Astrocyte (in vitro differentiated cells and primary cell): ENCODE measurements at regions not wholly inside any gene's neighbourhood (a gene's known extent, or its start where the extent isn't known, plus 50 kb on each side); places are given as distances from the start of the nearest gene placed in this dataset.
"Not testable (repeated sequence)": the region's sequence is repeated elsewhere in the genome, so short reads cannot be mapped to it uniquely, and the experiment has no call there.

ENCODE experiments used
- DNase-seq: peaks from one replicate; pipeline ENCODE4 v3.0.0-alpha.2; 2010; ENCODE audit warnings: low read depth
- FAIRE-seq: peaks from 2 replicates; lab custom pipeline; 2011; peaks lifted over from hg19 to GRCh38; lab: Jason Lieb, UNC
- H2AFZ ChIP-seq: 2 replicates; pipeline ENCODE4 v1.6.0; 2012; ENCODE audit warnings: low read depth, low read length, inconsistent platforms
- H3K27ac ChIP-seq: 2 replicates; pipeline ENCODE4 v1.5.1; 2011; ENCODE audit warnings: low read depth, low read length, inconsistent platforms
- H3K27me3 ChIP-seq: 2 replicates; pipeline ENCODE4 v1.6.0; 2011; ENCODE audit warnings: low read length, inconsistent platforms; ENCODE audit not compliant: insufficient read depth
- H3K36me3 ChIP-seq: 2 replicates; pipeline ENCODE4 v1.5.1; 2011; ENCODE audit warnings: low read length, inconsistent platforms; ENCODE audit not compliant: insufficient read depth
- H3K4me1 ChIP-seq: 2 replicates; pipeline ENCODE4 v1.5.1; 2011; ENCODE audit warnings: low read length, inconsistent platforms; ENCODE audit not compliant: insufficient read depth
- H3K4me2 ChIP-seq: 2 replicates; pipeline ENCODE4 v1.6.0; 2012; ENCODE audit warnings: low read length, inconsistent platforms
- H3K4me3 ChIP-seq: 2 replicates; pipeline ENCODE4 v1.5.1; 2011; ENCODE audit warnings: low read depth, mild to moderate bottlenecking, low read length, inconsistent platforms; ENCODE audit not compliant: insufficient read depth
- H3K79me2 ChIP-seq: 2 replicates; pipeline ENCODE4 v1.6.0; 2012; ENCODE audit warnings: mild to moderate bottlenecking, low read length, inconsistent platforms; ENCODE audit not compliant: insufficient read depth
- H3K9ac ChIP-seq: 2 replicates; pipeline ENCODE4 v1.6.0; 2012; ENCODE audit warnings: mild to moderate bottlenecking, low read length, inconsistent platforms
- H3K9me3 ChIP-seq: 2 replicates; pipeline ENCODE4 v1.5.1; 2012; ENCODE audit warnings: low read depth, mild to moderate bottlenecking, low read length, inconsistent platforms; ENCODE audit not compliant: insufficient read depth
- H4K20me1 ChIP-seq: 2 replicates; pipeline ENCODE4 v1.6.0; 2012; ENCODE audit warnings: low read length, inconsistent platforms; ENCODE audit not compliant: insufficient read depth
- H3K27ac Mint-ChIP-seq: one replicate; pipeline ENCODE4 v1.8.0; 2021; ENCODE audit warnings: mild to moderate bottlenecking, mixed read lengths; ENCODE audit not compliant: unreplicated experiment
- H3K27me3 Mint-ChIP-seq: one replicate; pipeline ENCODE4 v1.8.0; 2021; ENCODE audit warnings: low read depth, mixed read lengths; ENCODE audit not compliant: unreplicated experiment
- H3K36me3 Mint-ChIP-seq: one replicate; pipeline ENCODE4 v1.8.0; 2021; ENCODE audit warnings: low read depth, mixed read lengths; ENCODE audit not compliant: unreplicated experiment
- H3K4me1 Mint-ChIP-seq: one replicate; pipeline ENCODE4 v1.8.0; 2021; ENCODE audit warnings: low read depth, mixed read lengths; ENCODE audit not compliant: unreplicated experiment
- H3K4me3 Mint-ChIP-seq: one replicate; pipeline ENCODE4 v1.8.0; 2021; ENCODE audit warnings: mild to moderate bottlenecking, moderate library complexity, mixed read lengths; ENCODE audit not compliant: unreplicated experiment
- H3K9me3 Mint-ChIP-seq: one replicate; pipeline ENCODE4 v1.8.0; 2021; ENCODE audit warnings: mild to moderate bottlenecking, mixed read lengths; ENCODE audit not compliant: unreplicated experiment
- CTCF ChIP-seq: IDR thresholded peaks from 2 replicates; pipeline ENCODE4 v1.5.1; 2011; ENCODE audit warnings: low read depth, mild to moderate bottlenecking, inconsistent platforms, low read length, moderate library complexity; ENCODE audit not compliant: insufficient read depth
- EZH2 ChIP-seq: IDR thresholded peaks from 2 replicates; pipeline ENCODE4 v1.6.1; 2012; ENCODE audit warnings: mild to moderate bottlenecking, low read length, inconsistent platforms; ENCODE audit not compliant: insufficient read depth

GRCh38 chr4:150023489-150023888, 54.8 kb upstream of the DCLK2 start:
- no peak for DNase-seq
- Histone ChIP-seq H4K20me1 (no peaks in the 10 kb centered on the region), H3K9me3 (peaks cover 7% of the 10 kb centered on the region), H3K9ac (no peak overlapping the region), H3K27ac (no peak overlapping the region), H2AFZ (no peak overlapping the region), H3K79me2 (no peaks in the 10 kb centered on the region), H3K4me3 (no peak overlapping the region), H3K4me2 (no peak overlapping the region), H3K36me3 (no peaks in the 10 kb centered on the region), H3K4me1 (no peaks in the 10 kb centered on the region), H3K27me3 (no peaks in the 10 kb centered on the region)
- H3K27ac Mint-ChIP-seq, result no peak overlapping the region
- peaks cover 17% of the 10 kb centered on the region for H3K9me3 Mint-ChIP-seq
- H3K27me3 Mint-ChIP-seq, result no peaks in the 10 kb centered on the region
- TF ChIP-seq EZH2 (no peak), CTCF (no peak)
- no peak overlapping the region for H3K4me3 Mint-ChIP-seq
- FAIRE-seq, result no peak
- H3K36me3 Mint-ChIP-seq, result peaks cover 4% of the 10 kb centered on the region
- no peaks in the 10 kb centered on the region for H3K4me1 Mint-ChIP-seq

GRCh38 chr4:150026987-150027386, 51.3 kb upstream of the DCLK2 start:
- H3K4me2 ChIP-seq, H2AFZ ChIP-seq, H3K4me3 Mint-ChIP-seq, H3K9ac ChIP-seq, H3K4me1 ChIP-seq, H3K27ac Mint-ChIP-seq, H3K4me1 Mint-ChIP-seq, H3K36me3 ChIP-seq, DNase-seq, H3K27me3 ChIP-seq, H3K27me3 Mint-ChIP-seq, H3K27ac ChIP-seq, FAIRE-seq, H3K36me3 Mint-ChIP-seq, H4K20me1 ChIP-seq, H3K4me3 ChIP-seq, H3K79me2 ChIP-seq, H3K9me3 ChIP-seq: not testable (repeated sequence)
- peaks cover 17% of the 10 kb centered on the region for H3K9me3 Mint-ChIP-seq
